8988T (cell line): ENCODE measurements at regions not wholly inside any gene's neighbourhood (a gene's known extent, or its start where the extent isn't known, plus 50 kb on each side); places are given as distances from the start of the nearest gene placed in this dataset.
"Not testable (repeated sequence)": the region's sequence is repeated elsewhere in the genome, so short reads cannot be mapped to it uniquely, and the experiment has no call there.

ENCODE experiments used
- DNase-seq: peaks from one replicate; pipeline ENCODE4 v3.0.0; 2011

DNA sequence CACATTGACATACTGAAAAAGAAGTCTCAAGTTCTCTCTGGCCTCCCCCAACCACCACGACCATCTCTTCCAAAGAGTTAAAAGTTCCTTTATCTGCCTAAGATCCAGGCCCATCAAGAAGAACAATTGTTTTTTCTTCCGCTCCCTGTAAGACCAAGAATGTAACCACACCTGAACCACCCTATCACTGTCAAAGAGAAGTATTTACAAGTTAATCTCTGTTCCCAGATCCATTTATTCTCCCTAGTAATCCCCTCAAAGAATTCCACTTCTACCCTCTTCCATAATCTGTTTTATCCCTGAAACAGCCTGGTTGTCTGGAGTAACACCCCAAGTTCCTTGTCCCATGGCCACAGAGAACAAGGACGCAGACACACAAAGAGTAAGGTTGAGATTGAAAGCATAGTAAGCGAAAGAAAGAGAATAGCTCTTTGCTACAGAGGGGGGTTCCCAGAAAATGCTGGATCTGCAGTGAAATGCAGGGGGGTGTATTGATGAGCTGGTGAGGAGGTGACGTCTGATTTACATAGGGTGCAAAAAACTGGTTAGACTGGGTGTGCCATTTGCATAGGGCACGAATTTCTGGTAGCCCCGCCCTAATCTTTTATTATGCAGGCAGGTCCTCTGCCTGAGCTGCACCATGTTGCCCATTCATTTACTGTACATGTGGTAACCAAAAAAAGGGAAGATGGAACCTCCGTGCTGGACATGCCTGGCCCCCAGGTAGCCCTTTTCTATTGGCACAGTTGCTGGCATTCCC is 122.0 kb downstream of the SKIDA1 start:
- DNase-seq: no peak

DNA sequence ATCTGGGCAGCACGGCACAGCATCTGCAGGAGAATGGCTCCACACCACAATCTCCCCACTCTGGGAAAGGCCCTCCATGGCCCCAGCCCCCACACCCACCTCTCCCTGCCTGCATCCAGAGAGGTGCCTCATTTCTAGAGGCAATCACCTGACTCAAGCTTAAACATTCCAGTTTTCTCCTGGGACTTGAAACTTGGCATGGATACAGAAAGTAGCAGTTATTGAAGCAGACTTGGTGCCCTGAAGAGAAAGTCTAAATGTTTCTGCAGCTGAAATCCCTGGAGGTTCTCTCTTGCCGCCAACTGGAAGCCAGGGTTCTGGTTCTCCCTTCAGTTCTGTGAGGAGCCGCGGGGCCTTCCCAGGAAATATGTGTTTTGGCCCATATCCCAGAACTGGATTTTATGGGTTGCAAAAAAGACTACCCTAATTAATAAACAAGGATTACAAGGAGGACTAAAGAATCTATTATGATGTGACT is 122.8 kb downstream of the SKIDA1 start:
- DNase-seq: no peak

DNA sequence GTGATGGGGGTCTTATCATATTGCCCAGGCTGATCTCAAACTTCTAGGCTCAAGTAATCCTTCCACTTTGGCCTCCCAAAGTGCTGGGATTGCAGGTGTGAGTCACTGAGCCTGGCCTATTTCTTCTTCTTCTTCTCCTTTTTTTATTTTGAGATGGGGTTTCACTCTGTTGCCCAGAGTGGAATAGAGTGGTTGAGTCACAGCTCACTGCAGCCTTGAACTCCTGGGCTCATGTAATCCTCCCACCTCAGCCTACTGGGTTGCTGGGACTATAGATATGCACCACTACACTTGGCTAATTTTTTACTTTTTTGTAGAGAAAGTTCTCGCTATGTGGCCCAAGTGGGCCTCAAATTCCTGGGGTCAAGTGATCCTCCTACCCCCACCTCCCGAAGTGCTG is 124.3 kb downstream of the SKIDA1 start:
- no peak for DNase-seq

DNA sequence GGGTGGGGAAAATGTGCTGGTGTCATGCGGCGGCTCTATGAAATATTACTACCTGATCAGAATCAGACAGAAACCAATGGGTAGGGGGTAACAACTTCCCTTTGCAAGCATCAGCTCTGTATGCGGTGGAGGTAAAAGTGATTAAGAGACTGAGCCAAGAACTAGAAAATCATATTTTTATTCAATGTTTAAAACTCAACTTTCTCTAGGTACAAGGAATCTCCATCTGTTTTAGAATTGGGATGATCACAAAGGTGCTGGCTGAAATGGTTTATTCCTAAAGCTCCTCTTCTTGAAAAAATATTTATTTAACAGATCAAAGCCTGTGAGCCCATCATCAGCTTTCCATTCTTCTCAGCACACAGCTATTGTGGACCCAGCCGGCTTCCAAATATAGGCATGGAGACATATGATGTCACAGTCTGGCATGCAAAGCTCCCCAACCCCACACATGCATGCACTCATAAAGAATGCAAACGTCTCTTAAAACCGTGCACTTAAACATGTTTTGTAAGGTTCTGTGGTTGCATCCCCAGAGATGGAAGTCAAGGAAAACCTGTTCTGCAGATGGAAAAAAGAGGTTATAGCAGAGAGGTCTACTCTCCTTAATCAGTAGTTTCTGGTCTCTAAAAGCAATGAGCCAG is 126.0 kb downstream of the SKIDA1 start:
- no peak for DNase-seq

DNA sequence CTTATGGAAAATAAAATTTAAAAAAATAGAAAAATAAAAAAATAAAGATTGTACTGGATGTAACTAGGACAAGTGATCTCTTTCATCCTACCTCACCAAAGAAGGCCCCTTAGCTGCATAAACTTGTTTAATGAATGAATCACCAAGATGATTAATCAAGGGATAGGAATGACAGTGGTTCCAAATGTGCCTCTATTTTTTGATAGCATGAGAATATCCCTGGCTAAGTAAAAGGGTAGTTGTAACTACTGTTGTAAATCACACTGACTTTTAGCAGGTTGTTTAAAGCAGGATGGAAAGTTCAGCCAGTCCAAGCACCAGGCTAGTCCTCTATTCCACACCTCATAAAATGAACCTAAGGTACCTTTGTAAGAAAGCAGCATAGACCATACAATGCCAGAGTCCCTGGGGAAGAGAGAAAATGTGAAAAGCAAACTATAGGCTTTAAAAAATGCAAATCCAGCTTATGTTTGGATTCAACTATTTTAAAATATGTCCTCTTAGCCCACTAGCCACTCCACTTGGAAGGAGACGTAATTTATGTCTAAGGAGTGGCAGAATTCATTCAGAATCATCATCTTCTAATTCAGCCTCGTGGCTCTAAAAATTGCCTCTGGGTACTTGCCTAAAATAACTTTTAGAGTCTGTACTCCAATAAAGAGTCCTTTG is 126.8 kb downstream of the SKIDA1 start:
- DNase-seq: no peak

DNA sequence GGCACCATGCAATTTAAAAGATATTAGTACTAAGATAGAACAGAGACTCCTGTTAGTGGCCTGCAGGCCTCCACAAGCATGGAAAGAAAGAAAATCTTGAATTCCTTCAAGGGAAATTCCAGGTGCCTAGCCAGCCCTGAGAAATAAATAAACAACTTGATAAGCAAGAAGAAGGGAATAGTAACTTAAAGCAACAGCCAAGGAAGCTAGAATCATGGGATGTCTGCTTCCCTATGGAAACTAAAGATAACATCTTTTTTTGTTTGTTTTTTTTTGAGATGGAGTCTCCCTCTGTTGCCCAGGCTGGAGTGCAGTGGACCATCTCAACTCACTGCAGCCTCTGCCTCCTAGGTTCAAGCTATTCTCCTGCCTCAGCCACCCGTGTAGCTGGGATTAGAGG is 128.6 kb downstream of the SKIDA1 start:
- no peak for DNase-seq

DNA sequence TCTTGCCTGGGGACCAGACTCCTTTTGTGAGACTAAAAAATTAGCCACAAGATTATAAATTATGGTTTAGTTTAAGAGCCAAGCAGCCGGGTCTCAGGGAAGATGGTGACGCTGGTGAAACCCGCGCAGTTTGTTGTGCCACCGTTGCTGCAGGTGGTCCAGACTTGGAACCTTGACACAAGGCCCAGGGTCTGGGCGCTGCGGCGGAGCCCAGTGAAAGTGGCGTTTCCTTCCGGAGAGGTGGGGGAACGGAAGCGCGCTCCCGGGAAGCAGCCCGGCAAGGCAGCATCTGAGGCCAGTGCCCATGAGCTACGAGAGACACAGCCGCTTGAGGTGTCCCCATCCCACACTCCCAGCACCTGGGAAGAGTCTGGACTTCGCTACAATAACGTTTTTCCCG is 131.6 kb downstream of the SKIDA1 start:
- DNase-seq: no peak

DNA sequence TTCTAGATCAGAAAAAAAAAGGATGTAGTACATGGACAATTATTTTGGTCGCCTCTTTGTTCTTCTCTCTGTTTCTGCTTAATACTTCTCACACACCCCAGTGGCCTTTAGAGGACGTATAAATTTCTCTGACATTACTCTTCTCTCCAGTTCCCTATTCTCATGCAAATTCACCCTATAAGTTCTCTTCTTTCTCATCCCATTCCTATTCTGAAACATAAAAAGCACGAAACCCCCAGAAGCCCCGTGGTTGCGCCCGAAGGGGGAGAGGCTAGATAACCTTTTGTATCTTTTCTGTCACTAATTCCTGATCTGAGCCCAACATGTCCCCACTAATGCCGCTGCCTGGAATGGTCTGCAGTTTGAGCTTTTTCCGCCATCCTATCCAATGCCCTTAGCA is 136.9 kb downstream of the SKIDA1 start:
- no peak for DNase-seq

DNA sequence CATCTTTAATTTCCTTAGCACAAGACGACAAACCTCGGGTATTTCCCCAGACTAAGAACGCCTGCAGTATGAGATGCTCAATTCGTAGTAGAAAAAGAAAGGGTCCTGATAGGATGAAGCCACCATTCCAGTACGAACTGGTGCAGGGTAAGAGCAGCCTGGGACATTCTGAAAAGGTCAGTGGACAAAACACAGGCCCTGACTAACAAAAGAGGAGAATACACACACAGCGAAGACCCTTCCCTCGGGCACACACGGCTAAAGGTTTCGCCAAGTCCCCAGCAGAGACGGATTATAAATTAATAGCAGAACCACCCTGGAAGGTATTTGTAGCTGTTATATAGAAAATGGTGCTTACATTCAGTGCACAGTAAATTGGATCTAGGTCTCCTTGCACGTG is 137.6 kb downstream of the SKIDA1 start:
- DNase-seq: no peak

DNA sequence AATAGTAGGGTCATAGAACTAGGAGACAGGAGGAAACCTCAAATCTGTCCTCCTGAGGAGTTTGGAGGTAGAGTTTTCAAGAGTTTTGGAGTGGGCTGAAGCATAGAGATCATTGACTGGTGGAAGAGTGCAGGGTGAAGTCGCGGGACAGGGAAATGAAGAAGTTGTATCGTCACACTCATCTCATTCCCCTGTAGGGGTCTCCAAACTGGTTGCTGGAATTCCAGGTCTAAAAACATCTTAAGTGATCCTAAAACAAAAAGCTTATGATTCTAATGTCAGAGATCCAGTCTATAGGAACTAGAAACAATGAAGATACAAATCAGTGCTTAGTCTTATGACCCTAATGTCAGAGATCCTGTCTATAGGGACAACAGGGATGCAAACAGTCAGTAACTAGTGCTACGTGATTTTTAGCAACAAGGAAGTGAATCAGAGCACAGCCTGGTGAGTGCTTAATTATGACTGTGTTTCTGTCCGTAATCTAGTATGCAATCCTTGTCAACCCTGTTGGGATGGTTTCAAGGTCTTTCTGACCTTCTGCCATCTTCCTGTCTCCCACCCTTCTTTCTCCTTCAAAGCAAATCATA is 139.4 kb downstream of the SKIDA1 start:
- no peak for DNase-seq

DNA sequence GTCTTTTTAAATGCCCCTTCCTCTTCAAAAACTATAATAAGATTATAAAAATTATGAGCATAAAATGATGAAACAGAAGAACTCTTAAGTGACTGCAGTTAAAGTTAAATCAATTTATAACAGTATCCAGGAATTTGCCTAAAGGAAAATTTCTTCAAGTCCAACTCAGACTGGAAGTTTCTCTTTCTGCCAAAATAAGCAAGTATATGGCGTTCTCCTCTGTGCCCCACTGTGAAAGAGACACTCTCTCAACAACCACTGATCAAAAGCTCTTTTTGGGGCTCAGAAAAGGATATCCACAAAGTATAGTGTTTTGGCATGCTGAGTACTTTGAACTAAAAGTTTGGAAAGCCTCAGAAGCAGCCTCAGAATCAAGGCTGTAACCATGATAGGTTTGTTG is 139.9 kb downstream of the SKIDA1 start:
- no peak for DNase-seq

DNA sequence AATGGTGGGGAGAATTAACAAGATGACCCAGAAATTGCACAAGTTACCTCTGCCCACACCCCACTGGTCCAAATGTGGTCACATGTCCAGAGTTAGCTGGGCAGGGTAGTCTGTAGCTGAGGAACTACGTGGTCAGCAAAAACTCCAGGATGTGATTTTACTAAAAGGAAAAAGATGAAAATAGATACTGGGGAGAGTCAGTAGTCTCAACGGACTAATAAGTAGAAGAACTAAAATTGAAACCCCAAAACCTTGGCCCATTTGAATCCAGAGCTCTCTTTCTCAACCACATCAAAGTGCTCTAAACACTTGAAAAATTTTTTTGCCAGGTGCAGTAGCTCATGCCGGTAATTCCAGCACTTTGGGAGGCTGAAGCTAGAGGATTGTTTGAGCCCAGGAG is 146.3 kb downstream of the SKIDA1 start:
- DNase-seq: no peak

DNA sequence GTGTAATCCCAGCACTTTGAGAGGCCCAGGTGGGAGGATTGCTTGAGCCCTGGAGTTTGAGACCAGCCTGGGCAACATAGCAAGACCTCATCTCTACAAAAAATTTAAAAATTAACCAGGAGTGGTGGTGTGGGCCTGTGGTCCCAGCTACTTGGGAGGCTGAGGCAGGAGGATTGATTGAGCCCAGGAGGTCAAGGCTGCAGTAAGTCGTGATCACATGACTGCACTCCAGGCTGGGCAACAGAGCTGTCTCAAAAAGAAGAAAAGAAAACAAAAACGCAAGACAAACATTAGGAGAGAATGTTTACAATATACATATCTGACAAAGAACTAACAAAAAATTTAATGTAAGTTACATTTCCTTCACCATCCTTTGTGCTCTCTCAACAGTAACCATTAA is 150.2 kb downstream of the SKIDA1 start:
- not testable (repeated sequence) for DNase-seq

DNA sequence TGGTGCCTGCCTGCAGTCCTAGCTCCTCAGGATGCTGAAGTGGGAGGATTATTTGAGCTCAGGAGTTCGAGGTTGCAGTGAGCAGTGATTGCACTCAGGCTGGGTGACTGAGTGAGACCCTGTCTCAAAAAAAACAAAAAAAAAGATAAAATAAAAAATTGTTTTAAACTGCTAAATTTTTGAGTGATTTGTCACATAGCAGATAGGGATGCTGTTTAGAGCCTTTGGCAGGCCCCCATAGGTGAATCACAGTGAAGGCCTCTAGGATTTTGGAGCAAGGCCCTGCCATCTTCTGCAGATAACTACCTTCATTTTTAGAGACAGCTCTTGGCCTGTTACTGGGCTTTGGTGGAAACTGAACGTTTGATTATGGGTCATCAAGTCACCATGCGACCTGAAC is 151.6 kb downstream of the SKIDA1 start:
- not testable (repeated sequence) for DNase-seq

DNA sequence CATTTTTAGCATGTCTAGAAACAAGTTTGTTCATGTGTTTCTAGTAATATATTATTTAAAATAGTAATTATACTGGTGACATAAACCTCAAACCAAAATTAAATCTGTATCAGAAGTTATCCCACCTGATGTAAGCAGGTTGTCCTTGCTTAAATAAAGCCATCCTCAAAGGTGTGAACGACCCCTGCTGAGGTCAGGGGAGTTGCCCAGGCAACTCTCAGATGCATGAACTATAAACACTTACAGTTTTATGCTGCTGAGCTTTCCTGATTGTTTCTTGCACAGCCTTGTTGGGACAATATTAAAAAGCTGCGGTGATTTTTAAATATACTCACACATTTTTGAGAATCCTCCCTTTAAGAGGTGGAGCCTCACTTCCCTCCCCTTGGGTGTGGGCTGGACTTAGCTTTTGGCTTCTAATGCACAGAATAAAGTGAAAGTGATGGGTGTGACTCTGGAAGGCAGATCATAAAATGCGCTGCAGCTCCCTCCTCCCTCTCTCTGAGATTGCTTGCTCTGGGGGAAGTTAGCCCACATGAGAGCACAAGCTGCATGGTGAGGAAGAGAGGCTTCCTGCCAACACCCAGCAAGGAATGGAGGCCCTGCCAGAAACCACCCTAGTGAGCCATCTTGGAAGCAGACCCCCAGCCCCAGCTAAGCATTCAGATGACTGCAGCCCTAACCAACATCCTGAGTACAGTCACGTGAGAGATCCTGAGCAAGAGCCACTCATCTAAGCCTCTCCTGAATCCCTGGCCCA is 152.7 kb downstream of the SKIDA1 start:
- DNase-seq: no peak

DNA sequence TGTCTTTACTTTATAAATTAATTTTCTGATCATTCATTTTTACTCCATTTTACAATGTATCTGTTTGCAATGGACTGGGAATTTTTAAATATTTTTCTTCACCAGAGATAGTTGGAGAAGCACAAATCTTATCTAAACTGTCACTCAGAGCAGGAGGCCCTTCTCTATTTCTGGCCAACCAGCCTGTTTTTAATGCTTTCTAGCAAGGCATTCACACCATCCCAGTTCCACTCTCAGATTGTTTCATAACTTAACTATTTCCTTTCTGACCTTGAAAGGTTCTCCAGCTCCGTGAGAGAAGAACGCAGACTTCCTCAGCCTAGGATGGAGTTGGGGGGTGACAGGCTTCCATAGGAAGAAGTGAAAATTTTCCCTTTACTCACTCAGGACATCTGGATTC is 155.8 kb downstream of the SKIDA1 start:
- no peak for DNase-seq

DNA sequence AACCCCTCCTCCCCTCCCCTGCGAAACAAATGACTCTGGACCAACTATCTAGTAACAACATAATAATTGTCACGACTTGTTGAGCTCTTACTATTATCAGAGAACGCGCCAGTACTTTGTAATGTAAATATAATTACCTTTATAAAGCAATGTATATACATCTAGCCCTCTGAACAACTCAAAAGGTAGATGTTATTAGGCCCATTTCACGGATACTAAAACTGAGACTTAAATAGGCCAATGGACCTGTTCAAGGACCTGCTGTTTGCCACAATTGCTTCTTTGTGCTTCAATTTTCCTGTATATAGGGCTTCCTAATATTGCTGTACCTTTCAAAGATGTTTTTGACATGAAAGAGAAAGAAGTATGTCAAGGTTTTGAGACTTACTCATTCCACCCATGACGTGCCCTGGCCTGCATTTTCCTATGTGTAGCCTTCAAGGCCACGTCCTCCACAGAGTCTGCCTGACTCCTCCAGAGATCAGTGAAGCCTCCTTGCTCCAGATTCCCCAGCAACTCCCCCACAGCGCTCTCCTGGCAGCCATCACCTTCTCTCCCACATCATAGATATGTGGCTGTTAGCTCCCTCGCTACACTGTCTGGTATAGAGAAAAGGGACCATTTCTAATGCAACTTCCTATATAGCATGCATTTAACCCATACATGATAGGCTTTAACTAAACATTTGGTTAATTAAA is 156.6 kb downstream of the SKIDA1 start:
- DNase-seq: no peak

DNA sequence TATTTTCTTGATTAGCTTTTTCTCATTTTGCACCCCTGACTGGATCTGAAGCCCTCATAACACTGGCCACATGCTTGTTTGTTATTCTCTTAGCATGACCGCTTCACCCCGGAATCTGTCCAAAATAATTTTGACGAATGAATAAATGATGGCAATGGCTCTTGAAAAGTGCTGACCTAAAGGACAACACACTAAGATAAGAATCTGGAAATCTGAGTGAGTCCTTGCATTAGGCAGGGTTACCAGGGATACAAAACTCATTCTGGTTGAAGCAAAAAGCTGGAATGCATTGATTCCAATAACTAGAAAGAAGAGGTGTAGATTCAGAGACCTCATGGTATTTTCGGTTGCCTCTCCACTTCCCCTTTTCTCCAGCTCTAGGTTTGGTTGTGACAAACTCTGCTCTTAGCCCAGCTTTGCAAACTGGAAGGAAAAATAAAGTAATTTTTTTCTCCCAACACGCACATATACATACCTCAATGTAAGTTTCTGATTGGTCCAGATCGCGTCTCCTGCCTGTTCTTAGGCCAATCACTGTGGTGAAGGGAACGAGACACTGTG is 157.4 kb downstream of the SKIDA1 start:
- no peak for DNase-seq

DNA sequence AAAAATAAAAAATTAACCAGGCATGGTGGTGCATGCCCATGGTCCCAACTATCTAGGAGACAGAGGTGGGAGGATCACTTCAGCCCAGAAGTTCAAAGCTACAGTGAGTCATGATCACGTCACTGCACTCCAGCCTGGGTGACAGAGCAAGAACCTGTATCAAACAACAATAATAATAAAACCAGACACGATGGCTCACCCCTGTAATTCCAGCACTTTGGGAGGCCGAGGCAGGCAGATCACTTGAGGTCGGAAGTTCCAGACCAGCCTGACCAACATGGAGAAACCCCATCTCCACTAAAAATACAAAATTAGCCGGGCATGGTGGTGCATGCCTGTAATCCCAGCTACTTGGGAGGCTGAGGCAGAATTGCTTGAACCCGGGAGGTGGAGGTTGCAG is 159.4 kb downstream of the SKIDA1 start:
- DNase-seq: not testable (repeated sequence)

DNA sequence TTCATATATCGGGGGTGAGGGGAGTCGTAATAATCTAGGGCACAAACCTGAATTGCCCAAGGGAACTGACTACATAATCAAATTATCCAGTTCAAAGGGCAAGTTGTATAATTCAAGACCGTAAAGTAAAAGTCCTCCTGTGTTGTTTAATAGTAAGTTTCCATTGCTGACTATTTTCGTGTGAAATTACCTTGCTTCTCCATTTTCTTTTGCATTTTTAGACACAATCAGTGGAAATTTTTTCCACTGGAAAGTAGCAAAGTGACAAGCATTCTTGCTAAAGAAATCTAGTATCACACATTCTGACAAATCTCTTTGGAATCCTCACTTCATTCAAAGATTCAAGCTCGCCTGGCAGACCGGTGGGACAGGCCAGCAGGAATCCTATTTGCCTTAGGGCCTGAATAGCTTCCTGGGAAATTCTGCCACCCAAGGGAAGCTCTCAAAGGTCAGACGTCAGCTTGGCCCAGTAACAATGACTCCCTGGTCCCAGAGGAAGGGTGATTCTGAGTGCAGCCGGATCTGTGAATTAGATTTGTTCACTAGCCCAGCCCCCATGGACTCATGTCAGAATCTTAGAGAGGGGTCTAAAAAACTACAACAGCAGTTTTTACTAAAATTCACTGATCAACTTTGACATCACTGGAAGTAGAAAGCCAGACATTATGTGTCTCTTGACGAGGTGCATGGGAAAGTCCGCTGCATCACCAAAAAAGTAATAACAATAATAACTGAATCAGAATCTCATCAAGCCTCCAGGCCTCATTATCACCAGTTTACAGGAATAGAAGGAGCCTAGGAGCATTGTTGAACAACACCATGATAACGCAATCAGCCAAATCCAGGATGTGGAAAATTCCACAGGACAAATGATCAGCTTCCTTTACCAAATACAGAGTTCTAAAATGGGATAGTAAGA is 161.0 kb downstream of the SKIDA1 start:
- no peak for DNase-seq

DNA sequence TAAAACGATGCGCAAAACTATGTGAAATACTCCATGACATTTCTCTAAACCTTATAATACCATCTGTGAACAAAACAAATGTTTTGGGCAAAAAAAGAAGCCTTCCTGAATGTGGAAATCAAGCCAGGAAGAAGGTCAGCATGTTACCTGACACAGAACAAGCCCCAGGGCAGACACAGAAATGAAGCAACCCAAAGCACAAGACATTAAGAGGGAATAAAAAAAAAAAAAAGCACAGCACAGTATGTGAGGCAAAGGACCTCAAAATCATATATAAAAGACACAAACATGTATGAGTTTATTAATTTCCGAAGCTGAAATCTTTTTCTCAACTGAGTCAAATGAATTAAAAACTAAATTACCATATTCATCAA is 161.8 kb downstream of the SKIDA1 start:
- DNase-seq: no peak
